ENCODE measurements at regions not wholly inside any gene's neighbourhood (a gene's known extent, or its start where the extent isn't known, plus 50 kb on each side); places are given as distances from the start of the nearest gene placed in this dataset.

- DNase-seq (ENCODE audit: low read depth): no peak
Measured at GRCh38 chr3:110093812-110094401, 756.6 kb upstream of the DPPA4 start.

- DNase-seq (ENCODE audit: low read depth): no peak
Measured at GRCh38 chr3:110099711-110100110, 762.4 kb upstream of the DPPA4 start.

DNA sequence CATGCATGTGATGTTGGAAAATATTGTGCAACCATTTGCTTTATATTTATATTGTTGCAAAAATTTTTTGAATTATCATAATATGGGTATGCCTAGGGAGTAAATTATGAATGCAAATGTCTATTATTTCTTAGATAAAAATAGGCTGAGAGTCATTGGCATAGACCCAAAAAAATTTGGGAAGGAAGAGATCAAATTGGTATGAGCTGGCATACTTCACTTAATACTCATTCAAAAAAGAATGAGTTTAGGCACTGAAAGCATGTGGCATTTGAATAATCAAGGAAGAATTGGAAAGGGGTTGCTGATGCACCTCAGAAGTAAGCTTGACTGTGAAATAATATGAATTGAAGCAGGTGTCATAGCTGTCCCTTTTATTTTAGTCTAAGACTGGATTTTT lies 764.0 kb upstream of the DPPA4 start:
- no peak for DNase-seq (ENCODE audit: low read depth)

DNA sequence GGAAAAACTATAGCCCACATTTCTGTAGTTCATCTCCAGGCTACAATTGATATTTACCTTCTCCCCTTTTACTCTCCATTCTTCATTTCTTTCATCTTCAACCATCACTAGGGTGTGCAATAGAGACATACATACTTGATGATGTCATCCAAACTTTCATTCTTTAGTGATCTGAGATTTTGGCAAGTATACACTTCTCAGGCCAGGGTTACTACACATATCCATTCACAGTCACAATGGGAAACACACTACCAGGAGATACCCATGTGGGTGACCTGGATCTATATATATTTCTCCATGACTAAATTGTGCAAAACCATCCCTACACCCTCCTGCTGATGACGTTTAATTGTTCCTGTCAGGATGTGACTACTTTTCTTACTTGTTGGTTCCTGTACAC lies 769.5 kb upstream of the DPPA4 start:
- DNase-seq (ENCODE audit: low read depth): no peak

DNA sequence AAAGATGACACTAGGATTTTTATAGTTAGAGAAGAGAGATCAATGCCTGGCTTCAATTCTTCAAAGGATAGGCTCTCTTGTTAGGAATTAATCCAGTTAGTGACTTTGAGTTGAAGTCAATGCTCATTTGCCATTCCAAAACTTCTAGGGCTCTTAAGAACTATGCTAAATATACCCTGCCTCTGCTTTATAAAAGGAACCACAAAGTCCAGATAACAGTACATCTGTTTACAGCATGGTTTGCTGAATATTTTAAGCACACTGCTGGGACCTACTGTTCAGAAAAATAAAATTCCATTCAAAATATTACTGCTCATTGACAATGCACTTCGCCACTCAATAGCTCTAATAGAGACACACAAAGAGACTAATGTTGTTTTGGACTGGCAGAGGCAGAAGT lies 786.6 kb upstream of the DPPA4 start:
- no peak for DNase-seq (ENCODE audit: low read depth)

DNA sequence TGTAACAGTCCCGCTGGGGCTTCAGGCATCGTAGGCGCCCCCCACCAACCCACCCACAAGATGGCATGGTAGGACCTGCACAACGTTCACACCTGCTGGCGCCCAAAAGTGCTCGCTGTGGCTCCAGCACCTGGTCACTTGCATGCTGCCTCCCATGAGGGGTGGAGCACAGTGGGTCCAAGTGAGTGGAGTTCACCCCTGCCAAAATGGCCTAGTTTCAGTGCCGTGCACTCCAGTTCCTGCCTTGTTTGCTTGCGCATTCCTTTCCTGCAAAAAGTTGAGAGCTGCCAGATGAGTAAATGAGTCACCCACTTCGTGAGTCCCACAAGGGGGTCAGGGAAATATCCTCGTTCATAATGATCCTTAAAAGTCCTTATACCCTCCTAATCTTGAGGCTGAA lies 788.7 kb upstream of the DPPA4 start:
- no peak for DNase-seq (ENCODE audit: low read depth)

DNA sequence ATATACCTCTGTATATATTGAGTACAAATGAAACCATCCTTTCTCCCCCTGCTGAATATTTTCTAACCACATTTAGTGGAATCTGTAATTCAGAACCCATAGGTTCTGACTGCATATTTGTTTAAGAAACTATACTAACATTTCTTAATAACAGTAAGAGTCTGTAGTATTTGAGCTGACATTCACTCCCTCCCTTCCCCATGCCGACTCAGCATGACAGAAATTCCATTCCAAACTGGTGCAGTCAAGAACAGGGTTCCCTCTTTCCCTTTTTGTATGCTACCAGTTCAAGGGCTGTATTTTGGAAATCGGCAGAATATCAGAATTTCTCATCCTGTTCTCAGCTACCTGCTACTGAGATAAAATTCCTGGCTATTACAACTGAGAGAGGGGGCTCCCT lies 796.6 kb upstream of the DPPA4 start:
- no peak for DNase-seq (ENCODE audit: low read depth)

- DNase-seq (ENCODE audit: low read depth): no peak
Measured at GRCh38 chr3:110139048-110139447, 801.7 kb upstream of the DPPA4 start.

DNA sequence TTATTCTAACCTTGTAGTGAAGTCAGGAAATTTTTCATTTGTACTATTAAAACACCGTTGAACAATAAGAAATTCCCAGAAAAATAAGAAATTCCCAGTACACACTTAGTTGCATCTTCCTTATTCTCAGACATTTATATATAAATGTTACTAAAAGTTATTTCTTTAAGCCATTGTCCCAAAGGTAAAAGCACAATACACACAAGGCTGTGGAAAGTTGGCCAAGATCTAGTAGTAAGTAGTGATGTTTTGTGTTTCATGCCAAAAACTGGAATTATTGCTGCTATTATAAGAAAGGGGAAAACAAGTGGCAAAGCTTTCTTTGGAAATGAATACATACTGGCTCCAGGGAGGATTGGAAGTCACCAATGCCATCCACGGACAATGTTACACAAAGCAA lies 802.5 kb upstream of the DPPA4 start:
- no peak for DNase-seq (ENCODE audit: low read depth)

DNA sequence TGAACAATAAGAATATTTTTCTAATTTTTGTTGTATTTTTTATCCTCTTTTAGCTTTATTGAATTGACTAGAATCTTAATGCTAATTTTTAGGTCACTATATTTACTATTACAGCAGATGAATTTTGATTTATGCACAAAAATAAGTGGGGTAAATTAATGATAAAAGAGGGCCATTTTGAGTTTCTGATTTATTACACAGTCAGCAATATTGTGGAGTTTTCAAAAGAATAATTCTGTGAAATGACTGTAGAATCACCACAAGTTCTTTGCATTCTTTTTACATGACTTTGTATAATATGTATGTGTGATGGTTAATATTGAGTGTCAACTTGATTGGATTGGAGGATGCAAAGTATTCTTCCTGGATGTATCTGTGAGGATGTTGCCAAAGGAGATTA lies 812.4 kb upstream of the DPPA4 start:
- DNase-seq (ENCODE audit: low read depth): no peak

DNA sequence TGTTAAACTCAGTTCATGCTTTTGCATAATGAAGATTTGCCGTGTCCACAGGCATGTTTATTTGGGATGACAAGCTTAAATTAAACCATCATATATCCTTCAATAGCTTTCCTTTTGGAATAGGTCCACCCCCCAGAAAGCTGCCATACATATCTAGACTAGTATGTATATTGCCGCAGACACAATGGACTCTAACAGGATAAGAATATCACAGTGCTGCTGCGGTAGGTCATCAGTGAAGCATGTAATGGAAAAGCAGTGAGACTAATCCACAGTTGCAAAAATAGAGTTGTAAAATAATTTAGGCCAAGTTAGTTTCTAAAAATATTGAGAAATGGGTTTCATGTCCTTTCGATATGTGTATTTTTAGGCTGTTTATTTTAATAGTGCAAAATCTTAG lies 819.9 kb upstream of the DPPA4 start:
- no peak for DNase-seq (ENCODE audit: low read depth)

DNA sequence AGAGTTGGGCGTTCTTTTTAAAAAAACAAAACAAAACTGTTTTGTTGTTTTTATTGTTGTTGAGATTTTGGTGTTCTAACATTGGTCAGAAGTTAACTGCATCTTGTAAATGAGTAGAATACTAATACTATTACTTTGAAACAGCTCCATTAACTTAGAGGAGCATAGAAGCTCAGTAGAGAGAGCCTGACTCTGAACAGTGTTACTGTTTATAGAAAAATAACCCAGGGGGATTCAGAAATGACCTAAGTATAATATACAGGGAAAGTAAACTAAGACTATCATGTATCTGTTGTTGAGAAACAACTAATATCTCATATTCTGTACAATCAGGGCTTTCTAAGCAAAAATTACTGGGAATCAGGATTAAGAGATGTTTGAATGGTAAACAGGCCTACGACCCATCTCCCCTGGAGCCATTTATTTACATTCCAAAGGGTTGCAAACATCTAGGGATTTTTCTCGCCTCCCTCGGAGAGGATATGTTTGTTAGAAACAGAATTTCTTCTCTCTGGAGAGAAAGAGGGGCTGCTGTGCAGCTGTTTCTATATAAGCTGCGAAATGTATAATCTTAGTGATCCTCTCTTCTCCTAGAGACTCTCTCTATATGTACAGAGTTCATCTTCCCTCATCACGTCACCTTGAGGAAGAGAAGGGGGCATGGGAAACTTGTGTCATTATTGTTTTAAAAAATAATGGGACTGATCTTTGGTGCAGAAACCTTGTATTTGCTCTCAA lies 827.5 kb upstream of the DPPA4 start:
- DNase-seq (ENCODE audit: low read depth): no peak

DNA sequence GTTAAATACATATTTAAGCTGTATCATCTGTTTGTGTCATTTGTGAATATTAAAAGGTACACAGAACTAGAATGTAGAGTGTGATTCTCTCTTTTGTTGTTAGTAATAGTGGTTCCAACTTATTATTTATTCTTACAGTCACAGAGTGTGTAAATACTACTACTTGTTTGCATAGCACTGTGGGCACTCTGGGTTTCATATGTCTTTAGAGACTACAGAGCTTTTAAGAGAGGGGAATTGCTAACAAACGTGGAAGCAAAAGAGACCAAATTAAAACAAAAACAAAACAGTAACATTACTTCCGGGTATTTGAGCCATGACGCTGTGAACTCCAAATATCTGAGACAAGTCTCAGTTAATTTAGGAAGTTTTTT lies 828.0 kb upstream of the DPPA4 start:
- DNase-seq (ENCODE audit: low read depth): no peak

DNA sequence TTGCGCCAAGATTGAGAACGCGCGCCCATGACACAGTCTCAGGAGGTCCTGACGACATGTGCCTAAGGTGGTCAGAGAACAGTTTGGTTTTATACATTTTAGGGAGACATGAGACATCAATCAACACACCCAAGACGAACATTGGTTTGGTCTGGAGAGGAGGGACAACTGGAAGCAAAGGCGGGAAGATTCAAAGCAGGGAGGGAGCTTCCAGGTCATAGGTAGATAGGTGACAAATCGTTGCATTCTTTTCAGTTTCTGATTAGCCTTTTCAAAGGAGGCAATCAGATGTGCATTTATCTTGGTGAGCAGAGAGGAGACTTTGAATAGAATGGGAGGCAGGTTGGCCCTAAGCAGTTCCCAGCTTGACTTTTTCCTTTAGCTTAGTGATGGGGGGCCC lies 828.4 kb upstream of the DPPA4 start:
- no peak for DNase-seq (ENCODE audit: low read depth)

DNA sequence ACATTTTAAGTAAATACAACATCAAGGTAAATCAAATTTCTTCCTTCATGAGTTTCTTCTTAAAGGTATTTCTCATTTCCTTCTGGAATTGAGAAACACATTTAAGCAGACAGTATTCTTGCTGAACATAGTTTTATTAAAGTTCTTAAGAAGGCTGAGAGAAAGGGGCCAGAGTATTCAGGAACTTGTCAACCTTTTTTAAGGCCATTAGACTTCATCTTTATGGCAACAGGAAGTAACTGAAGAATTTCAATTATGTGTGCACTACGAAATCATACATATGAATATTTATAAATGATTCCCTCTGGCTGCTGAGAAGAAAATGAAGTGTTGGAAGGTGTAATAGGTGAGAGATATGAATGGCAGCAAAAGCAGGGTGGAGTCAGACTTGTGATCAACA lies 829.4 kb upstream of the DPPA4 start:
- DNase-seq (ENCODE audit: low read depth): no peak

DNA sequence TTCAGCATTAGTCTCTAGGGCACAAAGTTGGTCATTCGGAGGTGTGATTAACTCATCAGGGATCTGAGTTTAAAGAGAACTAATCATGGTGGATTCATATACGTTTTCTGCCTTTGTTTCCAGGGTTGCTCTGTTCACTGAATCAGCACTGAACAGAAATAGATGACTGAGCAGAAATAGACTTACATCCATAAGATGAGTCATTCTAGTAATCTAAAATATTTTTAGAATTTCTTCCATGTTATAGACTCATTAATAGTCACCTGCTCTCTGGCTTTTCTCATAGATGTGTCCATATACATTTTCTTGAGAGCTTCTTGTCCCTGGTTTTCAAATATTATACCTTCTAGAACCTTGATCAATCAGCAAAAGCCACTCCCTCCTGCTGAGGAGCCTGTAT lies 837.6 kb upstream of the DPPA4 start:
- DNase-seq (ENCODE audit: low read depth): no peak

DNA sequence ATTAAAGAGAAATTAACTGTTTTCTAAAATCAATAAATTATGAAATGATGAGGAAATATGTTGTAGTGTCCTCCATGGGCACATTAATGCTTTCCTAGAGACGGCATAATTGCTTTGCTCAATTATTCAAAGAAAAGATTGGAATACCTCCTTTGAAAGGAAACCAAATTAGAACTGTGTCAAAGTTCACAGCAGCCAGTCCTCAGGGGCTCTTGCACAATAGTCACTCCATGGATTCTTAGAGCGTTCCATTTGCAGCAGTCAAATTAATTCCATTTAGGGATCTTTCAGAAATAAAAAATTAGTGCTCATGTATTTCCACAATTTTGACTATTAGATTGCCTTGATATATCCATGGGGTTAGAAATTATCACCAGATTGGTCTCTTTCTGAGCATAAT lies 841.6 kb upstream of the DPPA4 start:
- no peak for DNase-seq (ENCODE audit: low read depth)

- no peak for DNase-seq (ENCODE audit: low read depth)
Measured at GRCh38 chr3:110180733-110181132, 843.4 kb upstream of the DPPA4 start.

DNA sequence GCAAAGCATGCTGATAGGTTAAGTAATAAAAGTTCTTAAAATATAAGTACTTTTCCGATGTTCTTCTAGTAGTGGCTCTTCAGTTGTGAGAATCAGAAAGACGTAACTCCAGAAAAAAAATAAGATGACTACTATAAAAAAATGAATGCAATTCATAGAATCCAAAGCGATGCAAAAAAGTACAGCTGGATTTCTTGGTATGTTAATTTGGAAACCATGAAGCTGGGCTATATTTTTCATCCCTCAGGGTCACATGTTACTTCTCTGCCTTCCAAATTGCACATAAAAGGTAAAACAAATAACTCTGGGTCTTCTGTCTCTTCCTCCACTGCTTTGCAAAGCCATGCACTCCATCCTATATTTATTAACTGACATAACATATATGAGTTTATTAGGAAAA lies 843.9 kb upstream of the DPPA4 start:
- DNase-seq (ENCODE audit: low read depth): no peak

- DNase-seq (ENCODE audit: low read depth): no peak
Measured at GRCh38 chr3:110184536-110184935, 847.2 kb upstream of the DPPA4 start.

DNA sequence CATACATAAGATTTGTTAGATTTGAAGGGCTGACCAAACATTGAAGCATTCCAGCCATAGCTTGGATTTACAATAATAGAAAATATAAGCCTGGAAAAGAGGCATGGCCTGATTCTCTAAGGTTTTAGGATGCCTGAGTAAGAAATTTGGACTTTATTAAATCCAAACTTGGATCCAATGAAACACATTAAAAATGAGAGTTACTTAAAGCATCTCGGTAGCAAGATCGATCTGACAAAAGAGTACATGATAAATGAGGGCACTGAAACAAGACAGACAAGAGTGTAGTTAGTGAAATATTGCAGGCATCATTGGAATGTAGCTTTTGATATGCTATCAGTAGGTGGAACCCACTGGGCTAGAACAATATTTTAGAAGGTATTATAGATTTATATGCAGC lies 855.7 kb upstream of the DPPA4 start:
- no peak for DNase-seq (ENCODE audit: low read depth)

GRCh38 chr3:110198717-110199587 lies 861.6 kb upstream of the DPPA4 start:
- DNase-seq (ENCODE audit: low read depth): no peak

DNA sequence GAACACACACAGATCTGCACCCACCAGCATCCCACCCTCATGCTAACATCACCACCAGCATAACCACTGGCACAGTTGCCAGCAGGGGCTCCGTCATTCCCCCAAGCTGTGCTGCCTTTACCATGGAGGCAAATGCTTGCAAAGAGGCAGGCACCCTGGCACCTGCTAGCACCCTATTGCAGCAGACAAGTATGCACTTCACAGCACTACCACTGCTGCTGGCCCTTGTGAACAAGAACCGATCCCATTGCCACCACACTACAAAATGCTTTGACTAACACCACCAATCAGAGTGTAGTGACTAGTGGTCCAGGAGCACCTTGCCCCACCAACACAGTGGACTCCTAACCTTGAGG lies 862.2 kb upstream of the DPPA4 start:
- DNase-seq (ENCODE audit: low read depth): no peak

Data from RPMI7951 (cell line).